ENCODE measurements at regions not wholly inside any gene's neighbourhood (a gene's known extent, or its start where the extent isn't known, plus 50 kb on each side); places are given as distances from the start of the nearest gene placed in this dataset.

DNA sequence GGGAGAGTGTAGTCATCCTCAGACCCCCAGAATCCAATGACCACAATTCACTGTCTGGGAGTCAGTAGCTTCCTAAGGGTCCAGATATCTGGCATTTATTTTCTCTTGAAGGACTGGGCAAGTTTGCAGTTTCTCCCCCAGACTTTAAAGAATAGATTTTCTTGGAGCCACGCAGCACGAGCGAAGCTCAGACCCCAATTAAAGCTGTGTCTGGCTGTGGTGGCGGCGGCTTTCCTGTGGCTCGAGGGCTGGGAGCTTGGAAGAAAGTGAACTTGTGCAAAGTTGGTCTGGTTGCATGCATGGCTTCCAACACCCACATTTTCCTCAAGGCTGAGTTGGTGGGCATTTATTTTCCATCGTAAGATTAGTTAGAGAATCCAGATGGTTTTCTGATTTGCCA, 105.0 kb downstream of the ACKR3 start:
- DNase-seq, result no peak

GRCh38 chr2:236675051-236675450, 105.4 kb downstream of the ACKR3 start:
- DNase-seq, result no peak

DNA sequence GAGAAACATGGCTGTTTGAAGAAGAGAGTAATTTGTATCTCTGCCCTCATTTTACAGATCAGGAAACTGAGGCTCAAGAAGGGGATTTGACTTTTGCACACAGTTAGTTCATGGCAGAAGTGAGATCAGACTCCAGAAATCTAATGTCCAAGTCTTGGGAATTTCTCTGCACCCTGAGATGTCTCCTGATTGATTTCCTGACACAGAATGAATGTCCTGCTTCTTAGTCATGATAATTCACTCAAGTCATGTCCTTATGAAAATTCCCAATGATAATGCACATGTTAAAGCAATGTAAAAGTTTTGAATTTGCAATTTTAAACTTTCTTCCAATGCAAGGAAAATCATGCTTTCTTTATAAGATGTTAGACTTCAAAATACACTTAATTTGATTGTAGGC, 105.9 kb downstream of the ACKR3 start:
- no peak for DNase-seq

GRCh38 chr2:236676136-236676873, 106.7 kb downstream of the ACKR3 start:
- no peak for DNase-seq

DNA sequence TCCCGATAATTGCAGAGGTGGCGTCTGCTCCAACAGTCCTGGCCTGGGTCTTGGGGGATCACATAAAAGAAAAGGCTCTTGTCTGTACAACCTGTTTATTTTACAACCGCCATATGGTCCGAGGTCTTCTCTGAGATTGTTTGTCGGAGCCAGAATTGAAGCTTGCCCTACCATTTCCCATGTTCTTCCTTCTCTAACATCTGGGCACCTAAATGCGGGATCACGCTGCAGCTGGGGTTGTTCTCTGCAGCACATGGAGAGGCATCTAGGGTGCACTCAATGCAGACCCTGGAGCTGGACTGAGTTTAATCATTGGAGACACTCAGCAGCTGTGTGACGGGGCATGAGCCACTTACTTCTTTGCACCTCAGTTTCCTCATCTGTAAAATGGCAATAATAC, 107.7 kb downstream of the ACKR3 start:
- no peak for DNase-seq

DNA sequence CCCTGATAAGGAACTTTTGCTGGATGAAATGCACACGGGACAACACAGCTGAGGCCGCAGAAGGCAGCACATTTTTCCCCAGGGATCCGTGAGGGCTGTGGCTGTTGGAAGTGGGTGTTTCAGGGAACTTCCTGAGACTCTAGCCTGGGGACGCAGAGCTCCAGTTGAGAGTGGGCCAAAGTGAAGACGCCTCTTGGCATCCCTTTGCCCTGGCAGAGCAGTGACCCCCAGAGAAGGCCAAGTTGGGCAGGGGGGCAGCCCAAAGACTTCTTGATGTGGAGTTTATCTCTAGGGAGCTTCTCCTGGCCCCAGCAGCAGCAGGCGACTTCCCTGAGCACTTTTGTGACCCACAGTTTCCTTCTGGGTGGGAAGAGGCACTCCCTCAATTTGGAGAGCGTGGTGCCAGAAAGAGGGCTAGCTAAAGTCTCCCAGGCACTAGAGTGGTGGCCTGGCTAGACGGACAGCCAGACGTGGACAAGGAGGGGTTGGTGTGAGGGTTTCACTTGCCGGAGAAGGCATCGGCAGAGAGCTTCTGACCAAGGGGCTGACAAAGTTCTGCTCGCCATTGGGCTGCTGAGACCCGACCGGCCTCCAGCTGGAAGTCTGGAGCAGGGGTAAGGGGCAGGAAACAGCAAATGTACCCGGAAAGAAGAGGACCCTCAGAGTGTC, 108.8 kb downstream of the ACKR3 start:
- no peak for DNase-seq

DNA sequence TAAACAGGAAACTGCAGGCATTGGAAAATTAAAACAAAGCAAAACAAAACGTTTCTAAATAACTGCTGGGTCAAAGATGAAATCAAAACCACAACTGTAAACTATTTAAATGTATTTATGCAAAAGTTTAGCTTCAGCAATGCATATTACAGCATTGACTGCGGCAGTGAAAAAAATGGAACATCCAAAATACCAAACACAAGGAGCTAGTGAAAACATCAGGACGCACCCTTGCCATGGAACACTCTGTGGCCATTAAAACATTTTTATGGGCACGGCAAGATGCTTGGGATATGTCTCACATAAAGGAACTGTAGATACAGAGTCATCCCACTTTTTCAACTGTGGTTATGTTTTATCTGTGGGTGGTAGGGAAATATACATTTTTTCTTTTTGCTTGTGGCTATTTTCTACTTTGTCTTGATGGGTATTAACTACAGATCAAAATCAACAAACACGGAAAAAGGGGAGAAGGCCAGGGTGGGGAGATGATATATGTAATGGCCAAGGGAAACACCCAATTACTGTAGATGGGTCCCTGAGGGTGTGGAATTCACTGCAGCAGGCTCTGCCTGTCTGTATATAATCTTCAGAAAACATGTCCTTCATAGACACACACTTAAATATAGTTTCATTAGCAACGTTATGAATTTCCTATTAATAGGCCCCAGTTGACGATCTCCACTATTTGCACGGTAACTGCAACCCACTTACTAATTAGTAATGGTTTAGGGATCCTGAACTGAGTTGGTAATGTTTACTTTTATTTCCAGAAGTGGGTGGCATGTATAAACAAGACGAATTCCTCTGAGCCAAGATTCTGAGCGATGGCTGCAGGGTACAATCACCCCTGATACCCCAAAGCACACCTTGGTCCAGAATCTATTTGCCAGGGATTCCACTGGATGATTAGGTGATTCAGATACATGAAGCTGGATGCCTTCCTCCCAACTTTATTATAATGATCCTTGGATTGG, 110.5 kb downstream of the ACKR3 start:
- DNase-seq, result no peak

- DNase-seq, result no peak
Measured at GRCh38 chr2:236682651-236683422, 113.2 kb downstream of the ACKR3 start.

DNA sequence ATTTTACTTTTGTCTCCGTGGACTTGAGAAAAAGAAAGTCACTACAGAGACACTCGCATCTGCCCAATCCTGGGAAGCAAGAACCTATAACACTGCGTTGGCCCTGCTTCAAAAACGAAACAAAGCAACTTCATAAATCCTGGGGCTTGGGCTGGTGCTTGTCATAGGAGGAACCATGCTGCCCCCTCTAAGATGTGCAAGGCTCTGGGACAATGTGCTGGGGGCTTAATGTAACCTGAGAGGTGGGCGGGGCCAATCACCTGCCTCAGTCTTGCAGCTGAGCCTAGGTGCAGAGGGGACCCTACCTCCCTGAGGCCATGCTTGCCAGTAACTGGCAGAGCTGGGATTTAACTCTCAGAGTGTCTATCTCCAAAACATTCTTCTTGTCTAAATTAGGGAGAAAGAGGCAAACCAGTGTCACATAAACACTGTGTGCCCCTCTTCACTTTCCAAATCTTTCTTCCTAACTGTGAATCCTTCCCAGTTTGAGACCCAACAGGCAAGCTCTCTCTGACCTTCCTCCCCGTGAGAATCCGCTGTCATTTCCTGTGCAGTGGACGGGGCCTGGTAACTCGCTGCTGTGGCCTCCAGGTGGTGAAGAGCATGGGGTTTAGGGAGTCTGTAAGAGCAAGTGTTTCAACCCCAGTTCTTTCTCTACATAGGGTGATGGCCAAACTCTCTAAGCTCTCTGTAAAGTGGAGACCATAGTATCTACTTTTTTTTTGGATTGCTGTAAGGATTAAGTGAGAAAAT, 115.1 kb downstream of the ACKR3 start:
- no peak for DNase-seq

DNA sequence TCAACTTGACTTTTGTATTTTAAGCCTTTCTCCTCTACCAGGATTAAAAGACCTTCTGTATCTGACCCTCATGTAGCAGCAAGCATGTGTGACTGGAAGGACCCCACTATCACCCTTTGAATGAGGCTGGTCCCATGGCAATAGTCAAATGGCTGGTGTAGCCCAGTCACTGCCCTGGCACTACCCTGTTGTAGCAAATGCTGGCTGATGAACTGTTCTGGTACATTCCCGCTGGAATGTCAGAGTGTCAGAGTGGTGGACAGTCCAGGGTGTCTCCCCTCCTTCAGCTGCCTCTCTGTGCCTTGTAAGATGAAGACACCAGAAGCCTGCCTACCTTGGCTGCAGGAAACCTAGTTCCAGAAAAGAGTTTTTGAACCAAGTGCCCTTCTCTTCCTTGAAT, 115.7 kb downstream of the ACKR3 start:
- DNase-seq, result no peak

DNA sequence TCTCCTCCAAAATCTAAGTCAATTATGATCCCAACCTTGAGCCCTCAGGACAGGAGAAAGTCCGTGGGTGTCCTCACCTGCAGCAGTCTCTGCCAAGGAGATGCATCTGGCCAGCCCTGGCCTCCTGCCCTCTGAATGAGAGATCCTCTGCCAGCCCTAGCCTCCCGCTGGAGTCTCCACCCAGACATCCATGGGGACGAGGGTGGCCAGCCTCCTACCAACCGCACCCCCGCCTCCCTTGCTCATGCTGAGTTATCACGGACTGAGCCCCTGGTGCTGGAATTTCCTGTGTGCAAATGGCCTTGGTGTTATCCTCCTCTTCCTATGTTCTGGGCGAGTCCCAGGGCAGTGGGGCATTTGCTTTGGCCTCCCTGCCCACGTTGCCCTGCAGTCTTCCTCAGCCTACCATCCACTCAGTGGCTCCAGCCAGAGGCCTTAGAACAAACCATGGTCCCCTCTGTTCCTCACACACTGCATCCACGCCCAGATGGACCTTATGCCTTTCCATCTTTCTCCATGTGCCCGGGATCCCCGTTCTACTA, 116.4 kb downstream of the ACKR3 start:
- DNase-seq, result no peak

DNA sequence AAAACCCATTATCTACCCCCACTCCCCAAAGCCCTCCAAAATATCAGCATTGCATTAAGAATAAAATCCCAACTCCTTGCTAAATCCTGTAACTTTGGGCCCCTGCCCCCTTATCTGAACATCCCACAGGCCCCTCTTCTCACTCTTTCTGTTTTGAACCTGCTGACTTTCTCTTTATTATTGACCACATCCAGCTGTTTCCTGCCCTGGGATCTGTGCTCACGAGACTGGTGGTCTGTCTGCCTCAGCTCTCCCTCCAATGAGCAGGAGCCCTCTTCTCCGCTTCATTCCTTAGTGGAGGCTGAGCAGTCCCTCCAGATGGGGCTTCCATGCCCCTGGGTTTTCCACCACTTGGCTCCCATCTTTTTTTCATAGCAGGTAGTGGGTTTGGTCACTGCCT, 116.9 kb downstream of the ACKR3 start:
- no peak for DNase-seq

DNA sequence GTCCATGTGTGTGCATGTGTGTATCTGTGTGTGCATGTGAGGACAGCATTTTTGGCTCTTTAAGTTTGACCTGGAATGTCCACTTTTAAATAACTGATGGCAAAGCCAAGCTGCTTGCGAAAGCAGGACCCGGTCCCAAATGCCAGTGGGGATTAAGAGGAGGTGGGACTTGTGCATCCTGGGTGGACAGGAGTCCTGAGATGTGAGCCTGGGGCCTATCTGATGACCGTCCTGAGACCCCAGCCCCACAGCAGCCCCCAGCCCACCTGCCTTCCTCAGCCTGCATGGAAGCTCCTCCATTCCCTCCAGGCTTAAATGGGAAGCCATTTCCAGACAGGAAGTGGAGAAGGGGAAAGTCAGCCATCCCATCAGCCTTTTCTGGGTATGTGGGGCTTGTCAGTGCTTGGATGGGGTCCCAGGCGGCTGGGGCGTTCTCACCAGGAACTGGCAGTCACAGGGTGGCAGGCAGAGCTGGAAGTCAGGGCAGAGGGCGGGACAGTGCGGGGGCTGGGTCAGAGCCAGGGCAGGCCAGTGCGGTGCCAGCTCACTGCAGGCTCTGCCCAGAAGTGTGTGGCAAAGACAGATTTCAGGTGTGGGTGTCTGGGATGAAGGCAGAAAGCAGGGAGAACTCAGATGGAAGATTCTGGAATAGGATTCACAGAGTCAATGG, 117.8 kb downstream of the ACKR3 start:
- DNase-seq, result no peak

- no peak for DNase-seq
Measured at GRCh38 chr2:236688157-236688556, 118.5 kb downstream of the ACKR3 start.

GRCh38 chr2:236688563-236689392, 119.2 kb downstream of the ACKR3 start:
- no peak for DNase-seq

DNA sequence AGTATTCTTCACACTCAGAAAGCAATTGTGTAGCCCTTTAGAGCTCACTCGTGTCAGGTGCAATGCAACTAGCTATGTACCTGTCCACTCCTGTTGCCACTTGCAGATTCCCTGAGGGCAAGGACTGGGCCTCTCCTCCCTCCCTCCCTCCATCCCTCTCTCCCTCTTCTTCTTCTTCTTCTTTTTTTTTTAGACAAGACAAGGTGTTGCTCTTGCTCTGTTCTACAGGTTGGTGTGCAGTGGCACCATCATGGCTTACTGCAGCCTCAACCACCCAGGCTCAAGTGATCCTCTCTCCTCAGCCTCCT, 119.7 kb downstream of the ACKR3 start:
- no peak for DNase-seq

GRCh38 chr2:236689981-236690380, 120.4 kb downstream of the ACKR3 start:
- no peak for DNase-seq

DNA sequence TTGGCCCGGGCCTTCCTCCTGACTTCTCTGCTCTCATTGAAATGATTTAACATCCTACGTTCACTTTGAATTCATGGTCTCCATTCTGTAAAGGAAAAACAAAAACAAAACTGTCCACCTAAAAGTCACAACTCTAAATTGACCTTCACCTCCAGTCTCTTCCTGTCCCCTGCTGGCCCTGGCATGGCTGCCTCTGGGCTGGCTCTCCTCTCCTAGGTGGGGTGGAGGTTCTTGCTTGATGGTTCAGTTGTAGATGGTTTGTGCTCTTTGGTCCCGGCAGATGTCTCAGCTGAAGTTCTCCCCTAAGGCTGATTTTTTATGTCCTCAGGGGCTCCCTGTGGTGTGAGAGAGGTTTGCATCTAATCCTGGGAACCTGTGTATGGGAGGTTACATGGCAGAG, 121.1 kb downstream of the ACKR3 start:
- no peak for DNase-seq

DNA sequence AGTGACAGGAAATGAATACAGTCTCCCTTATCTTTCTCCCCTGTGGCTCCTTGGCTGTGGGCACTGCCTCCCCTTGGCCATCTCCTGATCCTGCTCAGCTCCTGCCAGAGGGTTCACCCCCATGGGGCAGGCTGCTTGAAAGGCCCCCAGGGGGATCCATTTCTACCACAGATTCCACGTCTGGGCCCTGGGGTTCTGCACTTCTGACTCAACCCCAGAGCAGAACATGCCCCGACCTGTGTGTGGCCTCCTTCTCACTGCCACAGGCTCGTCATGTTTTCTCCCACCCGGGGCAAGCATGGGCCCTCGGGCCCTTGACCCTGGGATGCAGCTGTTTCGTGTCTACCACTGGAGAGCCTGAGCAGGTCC, 122.2 kb downstream of the ACKR3 start:
- DNase-seq, result no peak

DNA sequence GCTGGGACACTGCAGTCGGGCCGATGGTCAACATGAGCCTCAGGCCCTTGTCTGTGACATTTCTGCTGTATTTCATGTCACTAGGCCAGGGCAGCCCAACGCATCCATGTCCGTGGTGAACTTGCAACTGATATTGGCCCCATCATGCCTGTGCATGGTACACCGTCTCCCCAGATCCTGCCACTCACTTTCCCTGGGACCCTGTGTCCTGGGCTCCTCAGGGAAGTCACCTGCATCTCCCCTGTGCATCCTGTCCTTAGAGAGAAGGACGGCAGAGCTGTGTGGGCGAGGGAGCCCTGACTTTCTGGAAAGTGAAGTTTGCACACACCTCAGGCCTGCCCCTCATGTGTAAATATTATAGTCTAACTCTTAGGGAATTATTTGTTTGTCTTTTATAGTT, 123.3 kb downstream of the ACKR3 start:
- DNase-seq, result no peak
